ENCODE measurements at regions not wholly inside any gene's neighbourhood (a gene's known extent, or its start where the extent isn't known, plus 50 kb on each side); places are given as distances from the start of the nearest gene placed in this dataset.
"Not testable (repeated sequence)": the region's sequence is repeated elsewhere in the genome, so short reads cannot be mapped to it uniquely, and the experiment has no call there.

- no peaks in the 10 kb centered on the region for H3K36me3 Mint-ChIP-seq (ENCODE audit: low read depth)
- DNase-seq (no peak), ATAC-seq (ENCODE audit: poor library complexity) (no peak)
- Histone ChIP-seq H3K4me3 (ENCODE audit: low read length) (no peak overlapping the region), H3K27me3 (ENCODE audit: control insufficient read depth in 1 of 2, insufficient read depth in 2 of 2, low read length in 2 of 2) (no peaks in the 10 kb centered on the region), H3K27ac (ENCODE audit: low read depth in 1 of 2, low read length in 2 of 2) (no peak overlapping the region), H3K4me1 (ENCODE audit: insufficient read depth, low read length) (no peaks in the 10 kb centered on the region), H3K9me3 (ENCODE audit: control insufficient read depth in 1 of 2, insufficient read depth in 1 of 2, low read length in 2 of 2) (peaks cover 0 to 3% of the 10 kb centered on the region in 2 experiments), H3K36me3 (ENCODE audit: insufficient read depth, low read length) (no peaks in the 10 kb centered on the region)
- no peak overlapping the region for H3K27ac Mint-ChIP-seq
- H3K27me3 Mint-ChIP-seq: peaks cover 16% of the 10 kb centered on the region
- ChIA-PET POLR2A (interaction anchor here (0.6 kb wide), 1 partner anchor 507 kb away, joined by 3 read pairs; no protein-coding TSS in a partner anchor), CTCF (no interaction called here)
- no peaks in the 10 kb centered on the region for H3K9me3 Mint-ChIP-seq
- H3K4me1 Mint-ChIP-seq (ENCODE audit: low read depth): no peaks in the 10 kb centered on the region
- H3K4me3 Mint-ChIP-seq: no peak overlapping the region
- intact Hi-C loops (cut with DNase I, micrococcal nuclease): no loop called here
- no peak for TF ChIP-seq CTCF (IDR thresholded peaks at IDR 0.05)
These were observed 197.0 kb upstream of the MAD2L1 start for GRCh38 chr4:120263618-120264017.

- Histone ChIP-seq H3K4me1 (ENCODE audit: insufficient read depth, low read length) (no peaks in the 10 kb centered on the region), H3K27me3 (ENCODE audit: control insufficient read depth in 1 of 2, insufficient read depth in 2 of 2, low read length in 2 of 2) (no peaks in the 10 kb centered on the region), H3K4me3 (ENCODE audit: low read length) (no peak overlapping the region), H3K27ac (ENCODE audit: low read depth in 1 of 2, low read length in 2 of 2) (no peak overlapping the region), H3K9me3 (ENCODE audit: control insufficient read depth in 1 of 2, insufficient read depth in 1 of 2, low read length in 2 of 2) (peaks cover 0 to 3% of the 10 kb centered on the region in 2 experiments), H3K36me3 (ENCODE audit: insufficient read depth, low read length) (no peaks in the 10 kb centered on the region)
- intact Hi-C loops (cut with DNase I, micrococcal nuclease): no loop called here
- no peaks in the 10 kb centered on the region for H3K36me3 Mint-ChIP-seq (ENCODE audit: low read depth)
- ATAC-seq (ENCODE audit: poor library complexity): no peak
- no peaks in the 10 kb centered on the region for H3K9me3 Mint-ChIP-seq
- no peak overlapping the region for H3K27ac Mint-ChIP-seq
- no peaks in the 10 kb centered on the region for H3K4me1 Mint-ChIP-seq (ENCODE audit: low read depth)
- CTCF ChIA-PET: interaction anchor here (0.6 to 0.7 kb wide), 2 partner anchors 9 to 61 kb away, joined by 3 to 4 read pairs; no protein-coding TSS in a partner anchor
- POLR2A ChIA-PET: no interaction called here
- no peak overlapping the region for H3K4me3 Mint-ChIP-seq
- no peak for DNase-seq
- TF ChIP-seq CTCF (IDR thresholded peaks at IDR 0.05): no peak
- peaks cover 11% of the 10 kb centered on the region for H3K27me3 Mint-ChIP-seq
These were observed 194.5 kb upstream of the MAD2L1 start for GRCh38 chr4:120261117-120261516.

GRCh38 chr4:120256112-120256775, 189.6 kb upstream of the MAD2L1 start:
- H3K4me1 Mint-ChIP-seq (ENCODE audit: low read depth); H3K27me3 ChIP-seq (ENCODE audit: control insufficient read depth in 1 of 2, insufficient read depth in 2 of 2, low read length in 2 of 2); CTCF ChIA-PET: not testable (repeated sequence)

More at GRCh38 chr4:120256112-120256775, 189.6 kb upstream of the MAD2L1 start:
- H3K4me1 ChIP-seq (ENCODE audit: insufficient read depth, low read length); H3K9me3 ChIP-seq (ENCODE audit: control insufficient read depth in 1 of 2, insufficient read depth in 1 of 2, low read length in 2 of 2); ATAC-seq (ENCODE audit: poor library complexity); H3K4me3 Mint-ChIP-seq; H3K27me3 Mint-ChIP-seq; intact Hi-C loops (cut with DNase I, micrococcal nuclease); H3K9me3 Mint-ChIP-seq; H3K4me3 ChIP-seq (ENCODE audit: low read length); POLR2A ChIA-PET; H3K36me3 Mint-ChIP-seq (ENCODE audit: low read depth); H3K36me3 ChIP-seq (ENCODE audit: insufficient read depth, low read length); H3K27ac Mint-ChIP-seq; DNase-seq; H3K27ac ChIP-seq (ENCODE audit: low read depth in 1 of 2, low read length in 2 of 2): not testable (repeated sequence)
